H9 (cell line): ENCODE measurements at regions not wholly inside any gene's neighbourhood (a gene's known extent, or its start where the extent isn't known, plus 50 kb on each side); places are given as distances from the start of the nearest gene placed in this dataset.

Source experiments
- DNase-seq: peaks from one replicate; pipeline ENCODE4 v3.0.0-alpha.2; 2017
- H2AFZ ChIP-seq: one replicate; pipeline ENCODE4 v1.6.1; 2013; ENCODE audit warnings: mild to moderate bottlenecking, low read length, control low read depth, moderate library complexity
- H2AK5ac ChIP-seq: 2 replicates; pipeline ENCODE4 v1.6.1; 2013; ENCODE audit warnings: low read length, control low read depth, mixed read lengths; ENCODE audit not compliant: insufficient read length
- H2BK120ac ChIP-seq: one replicate; pipeline ENCODE4 v1.6.1; 2013; ENCODE audit warnings: low read depth, mild to moderate bottlenecking, low read length, control low read depth, inconsistent platforms; ENCODE audit not compliant: poor library complexity, severe bottlenecking
- H2BK12ac ChIP-seq: 2 replicates; pipeline ENCODE4 v1.6.1; 2013; ENCODE audit warnings: low read length, control low read depth, mixed read lengths, low read depth; ENCODE audit not compliant: insufficient read length
- H2BK15ac ChIP-seq: 2 replicates; pipeline ENCODE4 v1.6.1; 2013; ENCODE audit warnings: low read depth, low read length, control low read depth
- H2BK20ac ChIP-seq: one replicate; pipeline ENCODE4 v1.6.1; 2013; ENCODE audit warnings: low read depth, mild to moderate bottlenecking, low read length, control low read depth, inconsistent platforms; ENCODE audit not compliant: poor library complexity, severe bottlenecking
- H2BK5ac ChIP-seq: 2 replicates; pipeline ENCODE4 v1.6.1; 2013; ENCODE audit warnings: low read length, control low read depth, mixed read lengths; ENCODE audit not compliant: insufficient read length
- H3K14ac ChIP-seq: 2 replicates; pipeline ENCODE4 v1.6.1; 2013; ENCODE audit warnings: low read length, control low read depth; ENCODE audit not compliant: insufficient read depth
- H3K18ac ChIP-seq: 2 replicates; pipeline ENCODE4 v1.6.1; 2013; ENCODE audit warnings: low read depth, mild to moderate bottlenecking, mixed read lengths, low read length, control low read depth; ENCODE audit not compliant: insufficient read length
- H3K23ac ChIP-seq: 2 replicates; pipeline ENCODE4 v1.6.1; 2013; ENCODE audit warnings: low read length, control low read depth, mixed read lengths, low read depth; ENCODE audit not compliant: insufficient read length
- H3K23me2 ChIP-seq: 2 replicates; pipeline ENCODE4 v1.6.1; 2013; ENCODE audit warnings: low read depth, mild to moderate bottlenecking, mixed read lengths, low read length, control low read depth; ENCODE audit not compliant: insufficient read length, poor library complexity, severe bottlenecking
- H3K27ac ChIP-seq: 2 replicates; pipeline ENCODE4 v1.5.1; 2013; ENCODE audit warnings: low read length, control low read depth, mixed read lengths, low read depth; ENCODE audit not compliant: insufficient read length
- H3K27me3 ChIP-seq: 2 replicates; pipeline ENCODE4 v1.6.1; 2013; ENCODE audit warnings: low read length, control low read depth, inconsistent platforms; ENCODE audit not compliant: insufficient read depth
- H3K4ac ChIP-seq: 2 replicates; pipeline ENCODE4 v1.6.1; 2013; ENCODE audit warnings: low read depth, mild to moderate bottlenecking, control low read depth, inconsistent platforms, low read length, moderate library complexity
- H3K4me1 ChIP-seq: 2 replicates; pipeline ENCODE4 v1.6.1; 2013; ENCODE audit warnings: low read length, control low read depth, inconsistent platforms; ENCODE audit not compliant: insufficient read depth
- H3K4me2 ChIP-seq: 2 replicates; pipeline ENCODE4 v1.6.1; 2013; ENCODE audit warnings: low read length, control low read depth, mixed read lengths; ENCODE audit not compliant: insufficient read length, insufficient read depth
- H3K56ac ChIP-seq: 2 replicates; pipeline ENCODE4 v1.6.1; 2013; ENCODE audit warnings: low read depth, mild to moderate bottlenecking, mixed read lengths, low read length, control low read depth; ENCODE audit not compliant: insufficient read length
- H3K79me1 ChIP-seq: 2 replicates; pipeline ENCODE4 v1.6.1; 2013; ENCODE audit warnings: low read depth, mild to moderate bottlenecking, moderate library complexity, low read length, control low read depth, inconsistent platforms; ENCODE audit not compliant: insufficient read depth, poor library complexity, severe bottlenecking
- H3K79me2 ChIP-seq: 2 replicates; pipeline ENCODE4 v1.6.1; 2013; ENCODE audit warnings: low read length, control low read depth, inconsistent platforms; ENCODE audit not compliant: insufficient read depth
- H3K9ac ChIP-seq: 2 replicates; pipeline ENCODE4 v1.6.1; 2013; ENCODE audit warnings: low read length, control low read depth, mixed read lengths; ENCODE audit not compliant: insufficient read length; ENCODE audit errors: extremely low read depth
- H3K9me3 ChIP-seq: one replicate; pipeline ENCODE4 v1.6.1; 2013; ENCODE audit warnings: low read depth, low read length, inconsistent platforms; ENCODE audit not compliant: control insufficient read depth
- H3T11ph ChIP-seq: one replicate; pipeline ENCODE4 v1.6.1; 2013; ENCODE audit warnings: mild to moderate bottlenecking, low read length, control low read depth, inconsistent platforms
- H4K20me1 ChIP-seq: one replicate; pipeline ENCODE4 v1.6.1; 2013; ENCODE audit not compliant: control insufficient read depth, insufficient read length, insufficient read depth
- H4K5ac ChIP-seq: 2 replicates; pipeline ENCODE4 v1.6.1; 2013; ENCODE audit warnings: low read depth, mild to moderate bottlenecking, mixed read lengths, low read length, control low read depth; ENCODE audit not compliant: insufficient read length
- H4K8ac ChIP-seq: replicated peaks from 2 replicates; pipeline ENCODE4 v1.6.1; 2013; ENCODE audit warnings: low read length, control low read depth, mixed read lengths, low read depth; ENCODE audit not compliant: insufficient read length
- H4K91ac ChIP-seq: 2 replicates; pipeline ENCODE4 v1.6.1; 2013; ENCODE audit warnings: low read depth, mild to moderate bottlenecking, moderate library complexity, mixed read lengths, low read length, control low read depth; ENCODE audit not compliant: insufficient read length
- H3K27ac Mint-ChIP-seq, 3 experiments: 2 replicates in 2 of 3; 3 replicates in 1 of 3; pipeline ENCODE4 v1.8.0; 2020 to 2021; ENCODE audit warnings: mixed read lengths in 3 of 3, mild to moderate bottlenecking in 1 of 3, moderate library complexity in 1 of 3
- H3K27me3 Mint-ChIP-seq: 2 replicates; pipeline ENCODE4 v1.8.0; 2021; ENCODE audit warnings: low read depth, mild to moderate bottlenecking, moderate library complexity, mixed read lengths
- H3K36me3 Mint-ChIP-seq, 3 experiments: 2 replicates in 2 of 3; 3 replicates in 1 of 3; pipeline ENCODE4 v1.8.0; 2020 to 2021; ENCODE audit warnings: low read depth in 3 of 3, mixed read lengths in 3 of 3; ENCODE audit not compliant: insufficient read depth in 1 of 3
- H3K4me1 Mint-ChIP-seq, 2 experiments: 2 replicates each; pipeline ENCODE4 v1.8.0; 2020; ENCODE audit warnings: mixed read lengths in 2 of 2
- H3K4me3 Mint-ChIP-seq, 2 experiments: 2 replicates in 1 of 2; 3 replicates in 1 of 2; pipeline ENCODE4 v1.8.0; 2020 to 2021; ENCODE audit warnings: mild to moderate bottlenecking in 2 of 2, mixed read lengths in 2 of 2, moderate library complexity in 1 of 2
- H3K9me3 Mint-ChIP-seq, 2 experiments: 2 replicates in 1 of 2; 3 replicates in 1 of 2; pipeline ENCODE4 v1.8.0; 2020; ENCODE audit warnings: mild to moderate bottlenecking in 2 of 2, mixed read lengths in 2 of 2, moderate library complexity in 1 of 2
- WGBS: extraction: QIAGEN DNeasy Blood & Tissue Kit; methylation state at CpG from one replicate; pipeline ENCODE4 v1.1.7; 2013; ENCODE audit warnings: missing lambda C conversion rate, low lambda C conversion rate, mixed read lengths; ENCODE audit not compliant: insufficient read length; ENCODE audit errors: extremely low coverage; 5-methylcytosine and 5-hydroxymethylcytosine counted together
- TF ChIP-seq, protein P1 (sequence below): fragments of 200-600 bp; sonication (generic); conservative IDR thresholded peaks from 3 replicates; pipeline ENCODE4 v1.8.0; 2021; ENCODE audit warnings: antibody characterized with exemption, mild to moderate bottlenecking

DNA sequence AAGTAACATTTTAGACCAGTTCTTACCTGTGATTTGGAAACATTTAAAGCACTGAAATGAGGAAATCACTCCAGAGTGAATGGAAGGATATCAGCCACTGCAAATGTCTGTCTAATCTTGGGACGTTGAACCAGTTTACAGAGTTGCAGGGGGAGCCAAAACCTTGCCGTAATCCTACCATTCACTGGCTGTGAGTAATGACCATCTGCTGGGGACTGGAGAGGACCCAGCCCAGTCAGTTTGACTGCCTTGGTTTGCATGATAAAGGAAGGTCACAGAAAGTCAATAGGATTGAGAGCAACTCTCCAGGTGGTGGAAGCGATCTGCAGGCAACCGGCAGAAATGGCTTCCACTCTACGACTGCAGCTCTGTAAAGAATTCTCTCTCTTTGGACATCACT lies 167.2 kb downstream of the AKR1D1 start:
- Histone ChIP-seq H3K4me2 (no peak overlapping the region), H2BK120ac (no peak overlapping the region), H3K14ac (no peak overlapping the region), H3K4ac (no peak overlapping the region), H2BK20ac (no peak overlapping the region), H3K4me1 (peaks cover 3% of the 10 kb centered on the region; the same call in 1 of the 2 replicates), H3K9me3 (no peaks in the 10 kb centered on the region), H3K79me1 (no peaks in the 10 kb centered on the region), H4K8ac (no peak overlapping the region), H2AK5ac (no peak overlapping the region), H3K23me2 (no peaks in the 10 kb centered on the region), H2BK5ac (no peak overlapping the region), H3T11ph (no peak overlapping the region), H3K27ac (peak overlapping the region; percentile 17), H3K27me3 (no peaks in the 10 kb centered on the region), H4K5ac (no peak overlapping the region), H3K79me2 (no peaks in the 10 kb centered on the region), H2BK15ac (no peak overlapping the region), H3K9ac (no peak overlapping the region), H3K23ac (no peak overlapping the region), H4K20me1 (no peaks in the 10 kb centered on the region), H2AFZ (no peak overlapping the region), H2BK12ac (no peak overlapping the region), H3K56ac (no peak overlapping the region), H3K18ac (no peak overlapping the region), H4K91ac (no peak overlapping the region)
- Mint-ChIP-seq H3K4me1 (peaks cover 45 to 50% of the 10 kb centered on the region in 2 experiments), H3K9me3 (peaks cover 8 to 13% of the 10 kb centered on the region in 2 experiments), H3K27me3 (no peaks in the 10 kb centered on the region; the same call in 1 of the 2 replicates), H3K4me3 (peak overlapping the region; percentile 47 to 60), H3K36me3 (peaks cover 7 to 22% (median 15%) of the 10 kb centered on the region in 3 experiments), H3K27ac (peak overlapping the region; percentile 99 to 100 (median 99))
- TF ChIP-seq, protein P1, sequence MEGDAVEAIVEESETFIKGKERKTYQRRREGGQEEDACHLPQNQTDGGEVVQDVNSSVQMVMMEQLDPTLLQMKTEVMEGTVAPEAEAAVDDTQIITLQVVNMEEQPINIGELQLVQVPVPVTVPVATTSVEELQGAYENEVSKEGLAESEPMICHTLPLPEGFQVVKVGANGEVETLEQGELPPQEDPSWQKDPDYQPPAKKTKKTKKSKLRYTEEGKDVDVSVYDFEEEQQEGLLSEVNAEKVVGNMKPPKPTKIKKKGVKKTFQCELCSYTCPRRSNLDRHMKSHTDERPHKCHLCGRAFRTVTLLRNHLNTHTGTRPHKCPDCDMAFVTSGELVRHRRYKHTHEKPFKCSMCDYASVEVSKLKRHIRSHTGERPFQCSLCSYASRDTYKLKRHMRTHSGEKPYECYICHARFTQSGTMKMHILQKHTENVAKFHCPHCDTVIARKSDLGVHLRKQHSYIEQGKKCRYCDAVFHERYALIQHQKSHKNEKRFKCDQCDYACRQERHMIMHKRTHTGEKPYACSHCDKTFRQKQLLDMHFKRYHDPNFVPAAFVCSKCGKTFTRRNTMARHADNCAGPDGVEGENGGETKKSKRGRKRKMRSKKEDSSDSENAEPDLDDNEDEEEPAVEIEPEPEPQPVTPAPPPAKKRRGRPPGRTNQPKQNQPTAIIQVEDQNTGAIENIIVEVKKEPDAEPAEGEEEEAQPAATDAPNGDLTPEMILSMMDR, result no peak
- no CpG with 5 or more reads among the region's 5 CpGs for WGBS
- peak; percentile 95 for DNase-seq
